Thyroid gland (tissue), 4 donors: ENCODE measurements at regions not wholly inside any gene's neighbourhood (a gene's known extent, or its start where the extent isn't known, plus 50 kb on each side); places are given as distances from the start of the nearest gene placed in this dataset.

Source experiments
- POLR2A ChIP-seq, 2 donors: fragments of 450-650 bp; IDR thresholded peaks; one replicate each; pipeline ENCODE4 v1.6.1; 2017; ENCODE audit warnings: antibody characterized with exemption in 2 of 2, mild to moderate bottlenecking in 2 of 2, moderate library complexity in 1 of 2
- TF ChIP-seq, protein P1 (sequence below), 6 experiments: fragments of 200-600 bp in 3 of 6; fragments of 450-650 bp in 3 of 6; sonication (generic) in 3 of 6; IDR thresholded peaks; one replicate each; pipeline ENCODE4 v1.5.1; 2016 to 2019; ENCODE audit warnings: antibody characterized with exemption in 6 of 6, mild to moderate bottlenecking in 2 of 6, inconsistent platforms in 1 of 6, moderate library complexity in 1 of 6

DNA sequence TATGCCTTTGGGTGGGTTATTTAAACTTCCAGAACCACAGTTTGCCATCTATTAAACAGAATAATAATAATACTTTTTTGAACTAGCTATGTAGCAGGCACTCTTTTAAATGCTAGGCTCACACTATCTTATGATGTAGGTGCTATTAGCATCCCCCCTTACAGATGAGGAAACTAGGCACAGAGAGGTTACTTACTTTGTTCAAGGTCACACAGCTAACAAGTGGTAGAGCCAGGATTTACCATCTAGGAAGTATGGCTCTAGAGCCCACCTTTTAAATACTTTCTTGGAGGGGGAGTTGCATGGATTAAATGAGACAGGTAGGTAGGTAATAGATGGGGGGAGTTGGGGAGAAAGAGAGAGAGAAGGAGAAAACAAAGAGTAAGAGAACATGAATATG, 95.3 kb upstream of the NR3C1 start:
- TF ChIP-seq, protein P1, sequence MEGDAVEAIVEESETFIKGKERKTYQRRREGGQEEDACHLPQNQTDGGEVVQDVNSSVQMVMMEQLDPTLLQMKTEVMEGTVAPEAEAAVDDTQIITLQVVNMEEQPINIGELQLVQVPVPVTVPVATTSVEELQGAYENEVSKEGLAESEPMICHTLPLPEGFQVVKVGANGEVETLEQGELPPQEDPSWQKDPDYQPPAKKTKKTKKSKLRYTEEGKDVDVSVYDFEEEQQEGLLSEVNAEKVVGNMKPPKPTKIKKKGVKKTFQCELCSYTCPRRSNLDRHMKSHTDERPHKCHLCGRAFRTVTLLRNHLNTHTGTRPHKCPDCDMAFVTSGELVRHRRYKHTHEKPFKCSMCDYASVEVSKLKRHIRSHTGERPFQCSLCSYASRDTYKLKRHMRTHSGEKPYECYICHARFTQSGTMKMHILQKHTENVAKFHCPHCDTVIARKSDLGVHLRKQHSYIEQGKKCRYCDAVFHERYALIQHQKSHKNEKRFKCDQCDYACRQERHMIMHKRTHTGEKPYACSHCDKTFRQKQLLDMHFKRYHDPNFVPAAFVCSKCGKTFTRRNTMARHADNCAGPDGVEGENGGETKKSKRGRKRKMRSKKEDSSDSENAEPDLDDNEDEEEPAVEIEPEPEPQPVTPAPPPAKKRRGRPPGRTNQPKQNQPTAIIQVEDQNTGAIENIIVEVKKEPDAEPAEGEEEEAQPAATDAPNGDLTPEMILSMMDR (IDR thresholded peaks at IDR 0.05), result no peak
- TF ChIP-seq POLR2A (IDR thresholded peaks at IDR 0.05), result no peak
